NCI-H69 (cell line): ENCODE measurements at regions not wholly inside any gene's neighbourhood (a gene's known extent, or its start where the extent isn't known, plus 50 kb on each side); places are given as distances from the start of the nearest gene placed in this dataset.
"Not testable (repeated sequence)": the region's sequence is repeated elsewhere in the genome, so short reads cannot be mapped to it uniquely, and the experiment has no call there.

Experiments used
- DNase-seq: peaks from one replicate; lab custom pipeline; 2025; lab: John Stamatoyannopoulos, UW

DNA sequence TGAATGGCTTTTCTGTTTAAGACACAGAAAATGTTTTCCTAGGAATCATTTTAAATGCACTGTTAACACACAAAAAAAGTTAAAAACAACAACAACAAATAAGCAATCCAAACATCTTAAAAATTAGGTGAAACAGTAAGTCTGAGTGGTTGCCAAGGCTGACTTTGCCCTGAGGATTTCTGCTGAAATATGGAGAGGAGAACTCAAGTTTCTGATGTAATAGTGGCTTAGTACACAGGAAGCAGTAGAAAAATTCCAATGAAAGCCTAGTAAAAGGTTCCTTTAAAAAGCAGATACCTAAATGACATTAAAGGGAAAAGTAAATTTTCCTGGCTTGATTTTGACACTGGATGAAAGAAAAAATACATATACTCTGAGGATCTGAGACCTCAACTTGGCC is 184.2 kb downstream of the EPM2A start:
- DNase-seq: no peak

DNA sequence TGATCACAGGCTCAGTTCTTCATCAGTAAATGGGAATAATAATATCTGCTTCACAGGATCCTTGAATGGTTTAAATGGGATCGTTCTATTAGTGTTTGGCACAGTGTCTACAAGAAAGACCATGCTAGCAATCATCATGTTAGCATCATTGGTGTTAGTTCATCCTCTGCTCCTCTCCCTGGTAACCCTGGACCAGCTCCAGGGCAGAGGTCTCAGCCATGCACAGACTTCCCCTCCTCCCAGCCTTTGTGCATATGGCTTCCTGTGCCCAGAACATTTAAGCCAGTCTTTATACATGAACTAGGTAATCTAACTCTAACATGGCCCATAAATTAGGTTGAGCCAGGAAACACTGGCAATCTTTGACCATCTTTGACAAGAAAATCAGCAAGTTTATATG is 180.2 kb downstream of the EPM2A start:
- DNase-seq: peak; percentile 31

DNA sequence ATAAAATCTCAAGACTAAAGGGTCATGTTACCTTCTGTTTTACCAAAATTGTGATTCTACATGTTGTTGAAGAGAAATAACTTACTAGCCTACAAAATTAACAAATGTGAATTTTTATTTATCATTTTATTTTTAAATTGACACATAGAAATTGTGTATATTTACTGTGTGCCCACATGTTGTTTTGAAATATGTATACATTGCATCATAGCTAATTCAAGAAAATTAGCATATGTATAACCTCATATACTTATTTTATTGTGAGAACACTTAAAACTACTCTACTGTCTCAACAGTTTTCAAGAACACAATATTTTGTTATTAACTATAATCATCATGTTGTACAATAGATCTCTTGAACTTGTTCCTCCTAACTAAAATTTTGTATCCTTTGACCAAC is 177.8 kb downstream of the EPM2A start:
- DNase-seq: no peak

DNA sequence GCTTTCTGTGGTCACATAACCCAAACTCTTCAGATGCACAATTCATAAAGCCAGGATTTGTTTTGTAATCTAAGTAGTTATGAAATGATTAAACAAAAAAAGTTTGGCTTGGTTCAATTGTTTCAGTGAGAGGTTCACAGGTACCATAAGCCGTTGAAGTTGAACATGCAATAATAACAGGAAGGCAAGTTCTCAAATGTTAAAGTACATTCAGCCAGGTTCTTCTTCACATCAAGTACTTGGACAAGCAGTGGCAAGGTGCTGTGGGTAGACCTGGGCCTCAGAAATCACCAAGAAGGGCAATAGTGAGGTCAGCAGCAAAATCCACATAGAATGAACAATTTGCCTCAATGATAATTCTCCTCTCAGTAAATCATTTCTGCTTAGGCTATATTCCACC is 175.5 kb downstream of the EPM2A start:
- DNase-seq: no peak

GRCh38 chr6:145561095-145562072 is 173.9 kb downstream of the EPM2A start:
- peak; percentile 10 for DNase-seq

- peak; percentile 11 for DNase-seq
Measured at GRCh38 chr6:145562771-145563615, 172.3 kb downstream of the EPM2A start.

DNA sequence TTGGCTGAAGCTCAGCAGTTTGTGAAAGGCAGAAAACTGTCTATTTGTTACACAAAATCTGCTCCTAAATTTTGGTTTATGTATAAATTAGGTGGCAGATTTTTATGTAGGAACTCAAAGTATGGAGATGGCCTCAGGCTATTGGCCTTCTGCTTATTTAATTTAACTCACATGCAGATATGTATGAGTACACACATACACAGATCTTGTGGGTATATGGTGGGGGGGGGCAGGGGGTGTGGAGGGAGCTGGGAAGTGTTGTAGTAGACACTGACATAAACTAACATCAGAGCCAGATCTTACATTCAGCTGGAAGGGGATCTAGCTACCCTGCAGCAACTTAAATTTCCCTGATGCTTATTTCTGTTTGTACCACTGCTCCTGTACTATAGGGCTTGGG is 170.8 kb downstream of the EPM2A start:
- peak; percentile 70 for DNase-seq

- DNase-seq: peak; percentile 8
Measured at GRCh38 chr6:145567684-145568252, 167.6 kb downstream of the EPM2A start.

GRCh38 chr6:145569140-145569539 is 166.2 kb downstream of the EPM2A start:
- DNase-seq: peak; percentile 67

DNA sequence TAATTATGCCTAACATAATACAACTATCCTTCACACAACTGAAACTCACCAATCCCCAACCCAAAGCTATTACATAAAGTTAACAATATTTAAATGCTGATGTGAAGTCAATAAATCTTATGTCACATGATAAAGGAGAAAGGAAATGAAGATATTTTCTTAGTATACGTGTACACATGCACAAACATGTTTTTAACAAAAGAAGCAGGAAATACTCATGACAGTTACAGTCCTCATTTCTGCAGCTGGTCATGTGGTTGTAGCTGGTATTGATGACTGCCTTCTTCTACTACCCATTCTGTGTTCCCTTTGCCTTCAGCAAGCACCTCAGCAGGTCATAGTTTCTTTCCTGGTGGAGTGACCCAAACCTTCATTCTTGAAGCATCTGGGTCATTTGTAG is 165.0 kb downstream of the EPM2A start:
- DNase-seq: not testable (repeated sequence)

DNA sequence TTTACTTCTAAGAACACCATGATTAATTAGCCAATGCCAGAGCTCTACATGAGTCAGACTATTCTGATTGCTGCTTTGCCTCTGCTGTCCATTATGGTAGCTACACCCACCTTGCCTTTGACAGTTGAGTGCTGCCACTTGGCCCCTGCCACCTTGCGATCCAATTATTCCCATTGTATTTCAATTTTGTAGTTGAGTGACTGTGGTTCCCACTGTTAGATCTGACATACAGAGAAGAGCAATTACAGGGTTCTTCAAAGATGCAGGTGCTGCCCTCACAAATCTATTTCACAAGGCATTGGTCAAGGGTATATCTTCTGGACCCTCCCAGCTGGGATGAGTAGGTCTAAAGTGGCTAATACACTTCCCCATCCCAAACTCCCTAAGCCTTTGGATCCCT is 161.1 kb downstream of the EPM2A start:
- DNase-seq: not testable (repeated sequence)
